ENCODE measurements at regions not wholly inside any gene's neighbourhood (a gene's known extent, or its start where the extent isn't known, plus 50 kb on each side); places are given as distances from the start of the nearest gene placed in this dataset.

- no peak for TF ChIP-seq MXI1 (IDR thresholded peaks at IDR 0.05; ENCODE audit: low read depth, low read length)
- no peak for TF ChIP-seq CTCF (IDR thresholded peaks at IDR 0.05 in 2 of 3, conservative IDR thresholded peaks at IDR 0.05 in 1 of 3; ENCODE audit: control insufficient read depth in 2 of 3, extremely low read depth in 1 of 3, insufficient read depth in 1 of 3, low read depth in 3 of 3, low read length in 3 of 3)
- no peak for TF ChIP-seq HDGF (IDR thresholded peaks at IDR 0.05)
- TF ChIP-seq CBX3 (IDR thresholded peaks at IDR 0.05; ENCODE audit: borderline replicate concordance, low read depth) = no peak
- TF ChIP-seq EP300 (IDR thresholded peaks at IDR 0.05; ENCODE audit: borderline replicate concordance in 1 of 2, control insufficient read depth in 1 of 2, low read depth in 2 of 2, low read length in 2 of 2) = no peak
- no peak for TF ChIP-seq MTA2 (IDR thresholded peaks at IDR 0.05; ENCODE audit: low read depth)
- TF ChIP-seq BACH1 (IDR thresholded peaks at IDR 0.05; ENCODE audit: borderline replicate concordance) = no peak
- TF ChIP-seq BRCA1 (IDR thresholded peaks at IDR 0.05; ENCODE audit: low read depth, low read length) = no peak
- TF ChIP-seq RCOR1 (conservative IDR thresholded peaks at IDR 0.05; ENCODE audit: low read depth, low read length) = no peak
- TF ChIP-seq PRDM15 (CRISPR knock-in tag; IDR thresholded peaks at IDR 0.05) = no peak
- TF ChIP-seq CBX5 (IDR thresholded peaks at IDR 0.05; ENCODE audit: low read depth) = no peak
- no peak for TF ChIP-seq POLR2A (IDR thresholded peaks at IDR 0.05; ENCODE audit: low read depth, low read length)
- no peak for TF ChIP-seq POLR2AphosphoS2 (IDR thresholded peaks at IDR 0.05; ENCODE audit: low read depth, low read length)
These were observed 185.7 kb upstream of the KL start for GRCh38 chr13:32830336-32831031.
